OCI-LY1 (cell line): ENCODE measurements at regions not wholly inside any gene's neighbourhood (a gene's known extent, or its start where the extent isn't known, plus 50 kb on each side); places are given as distances from the start of the nearest gene placed in this dataset.

Experiments used
- H2AFZ ChIP-seq: fragments of 200-600 bp; sonication (generic), shearing (Covaris generic); 2 replicates; pipeline ENCODE4 v1.6.0; 2014; ENCODE audit warnings: antibody characterized with exemption, mild to moderate bottlenecking, low read length
- H3F3A ChIP-seq: fragments of 200-600 bp; sonication (generic), shearing (Covaris generic); 2 replicates; pipeline ENCODE4 v1.6.0; 2014; ENCODE audit warnings: mild to moderate bottlenecking, antibody characterized with exemption, low read length, moderate library complexity; ENCODE audit not compliant: insufficient read depth
- H3K27ac ChIP-seq: fragments of 200-600 bp; sonication (generic); 2 replicates; pipeline ENCODE4 v1.5.1; 2014; ENCODE audit warnings: low read length, mixed run types, mild to moderate bottlenecking, low read depth; ENCODE audit not compliant: poor library complexity, severe bottlenecking
- H3K27me3 ChIP-seq: fragments of 200-600 bp; sonication (generic); 2 replicates; pipeline ENCODE4 v1.6.0; 2014; ENCODE audit warnings: antibody characterized with exemption, mild to moderate bottlenecking, low read length, moderate library complexity; ENCODE audit not compliant: insufficient read depth
- H3K36me3 ChIP-seq: fragments of 200-600 bp; sonication (generic); 2 replicates; pipeline ENCODE4 v1.6.1; 2014; ENCODE audit warnings: mild to moderate bottlenecking, antibody characterized with exemption, low read length, moderate library complexity, mixed read lengths; ENCODE audit not compliant: insufficient read depth
- H3K4me1 ChIP-seq: fragments of 200-600 bp; sonication (generic); 2 replicates; pipeline ENCODE4 v1.5.1; 2014; ENCODE audit warnings: mild to moderate bottlenecking, low read length, moderate library complexity; ENCODE audit not compliant: insufficient read depth, severe bottlenecking
- H3K4me2 ChIP-seq: fragments of 200-600 bp; sonication (generic), shearing (Covaris generic); 2 replicates; pipeline ENCODE4 v1.6.1; 2014; ENCODE audit warnings: low read length
- H3K4me3 ChIP-seq: fragments of 200-600 bp; sonication (generic); 2 replicates; pipeline ENCODE4 v1.5.1; 2014; ENCODE audit warnings: low read length, low read depth, mild to moderate bottlenecking, mixed read lengths; ENCODE audit not compliant: poor library complexity, severe bottlenecking
- H3K79me2 ChIP-seq: fragments of 200-600 bp; shearing (Covaris generic); 2 replicates; pipeline ENCODE4 v1.6.1; 2016; ENCODE audit warnings: mixed run types, low read length, mixed read lengths; ENCODE audit not compliant: insufficient read depth
- H3K9ac ChIP-seq: fragments of 200-600 bp; sonication (generic), shearing (Covaris generic); 2 replicates; pipeline ENCODE4 v1.6.1; 2014; ENCODE audit warnings: mild to moderate bottlenecking, low read length, mixed read lengths
- H3K9me2 ChIP-seq: fragments of 200-600 bp; sonication (generic), shearing (Covaris generic); 2 replicates; pipeline ENCODE4 v1.6.1; 2014; ENCODE audit warnings: low read depth, mild to moderate bottlenecking, low read length, mixed read lengths
- H3K9me3 ChIP-seq: fragments of 200-600 bp; shearing (Covaris generic); 2 replicates; pipeline ENCODE4 v1.6.1; 2014; ENCODE audit warnings: low read length, mixed read lengths
- H4K20me1 ChIP-seq: fragments of 200-600 bp; sonication (generic), shearing (Covaris generic); 2 replicates; pipeline ENCODE4 v1.6.0; 2016; ENCODE audit warnings: mild to moderate bottlenecking, low read length; ENCODE audit not compliant: insufficient read depth
- EZH2 ChIP-seq: fragments of 200-600 bp; sonication (generic), shearing (Covaris generic); IDR thresholded peaks from 2 replicates; pipeline ENCODE4 v1.8.0; 2017; ENCODE audit warnings: borderline replicate concordance, mixed run types, mild to moderate bottlenecking, antibody characterized with exemption, low read length, moderate library complexity, mixed read lengths
- TF ChIP-seq, protein P1 (sequence below): fragments of 200-600 bp; sonication (generic), shearing (Covaris generic); IDR thresholded peaks from 2 replicates; pipeline ENCODE4 v1.5.1; 2017; ENCODE audit warnings: mild to moderate bottlenecking, antibody characterized with exemption, low read length, moderate library complexity, mixed read lengths

DNA sequence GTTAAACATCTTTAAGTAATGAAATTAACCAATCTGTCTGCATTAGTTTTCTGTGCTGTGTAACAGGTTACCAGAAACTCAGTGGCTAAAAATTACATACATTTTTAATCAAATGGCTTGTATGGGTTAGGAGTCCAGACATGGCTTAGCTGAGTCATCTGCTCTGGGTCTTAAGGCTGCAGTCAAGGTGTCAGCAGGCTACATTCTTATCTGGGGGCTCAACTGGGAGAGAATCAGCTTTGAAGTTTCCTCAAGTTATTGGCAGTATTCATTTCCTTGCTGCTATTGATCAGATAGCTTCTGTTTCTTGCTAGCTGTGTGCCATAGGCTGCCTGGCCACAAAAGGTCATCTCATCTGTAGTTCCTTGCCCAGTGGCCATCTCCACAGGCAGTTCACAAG lies 1163.0 kb downstream of the DIAPH3 start:
- H3K9me3 ChIP-seq = no peaks in the 10 kb centered on the region
- no peak overlapping the region for H2AFZ ChIP-seq

GRCh38 chr13:59012731-59013130 lies 1151.0 kb downstream of the DIAPH3 start:
- Histone ChIP-seq H3F3A (no peaks in the 10 kb centered on the region), H3K27ac (no peak overlapping the region), H2AFZ (no peak overlapping the region), H3K27me3 (no peaks in the 10 kb centered on the region), H3K4me3 (no peak overlapping the region), H3K4me1 (no peaks in the 10 kb centered on the region), H3K9me2 (no peaks in the 10 kb centered on the region), H3K79me2 (no peaks in the 10 kb centered on the region), H3K36me3 (no peaks in the 10 kb centered on the region), H4K20me1 (no peaks in the 10 kb centered on the region), H3K4me2 (no peak overlapping the region), H3K9ac (no peak overlapping the region), H3K9me3 (no peaks in the 10 kb centered on the region)
- no peak for TF ChIP-seq EZH2
- TF ChIP-seq, protein P1, sequence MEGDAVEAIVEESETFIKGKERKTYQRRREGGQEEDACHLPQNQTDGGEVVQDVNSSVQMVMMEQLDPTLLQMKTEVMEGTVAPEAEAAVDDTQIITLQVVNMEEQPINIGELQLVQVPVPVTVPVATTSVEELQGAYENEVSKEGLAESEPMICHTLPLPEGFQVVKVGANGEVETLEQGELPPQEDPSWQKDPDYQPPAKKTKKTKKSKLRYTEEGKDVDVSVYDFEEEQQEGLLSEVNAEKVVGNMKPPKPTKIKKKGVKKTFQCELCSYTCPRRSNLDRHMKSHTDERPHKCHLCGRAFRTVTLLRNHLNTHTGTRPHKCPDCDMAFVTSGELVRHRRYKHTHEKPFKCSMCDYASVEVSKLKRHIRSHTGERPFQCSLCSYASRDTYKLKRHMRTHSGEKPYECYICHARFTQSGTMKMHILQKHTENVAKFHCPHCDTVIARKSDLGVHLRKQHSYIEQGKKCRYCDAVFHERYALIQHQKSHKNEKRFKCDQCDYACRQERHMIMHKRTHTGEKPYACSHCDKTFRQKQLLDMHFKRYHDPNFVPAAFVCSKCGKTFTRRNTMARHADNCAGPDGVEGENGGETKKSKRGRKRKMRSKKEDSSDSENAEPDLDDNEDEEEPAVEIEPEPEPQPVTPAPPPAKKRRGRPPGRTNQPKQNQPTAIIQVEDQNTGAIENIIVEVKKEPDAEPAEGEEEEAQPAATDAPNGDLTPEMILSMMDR = no peak

More for the DNA sequence above, 1163.0 kb downstream of the DIAPH3 start:
- Histone ChIP-seq H3K27me3 (no peaks in the 10 kb centered on the region), H3K9me2 (no peaks in the 10 kb centered on the region), H3K4me2 (no peak overlapping the region), H4K20me1 (no peaks in the 10 kb centered on the region), H3K9ac (no peak overlapping the region), H3K4me3 (no peak overlapping the region), H3K4me1 (no peaks in the 10 kb centered on the region), H3K27ac (no peak overlapping the region), H3K36me3 (no peaks in the 10 kb centered on the region), H3F3A (no peaks in the 10 kb centered on the region), H3K79me2 (no peaks in the 10 kb centered on the region)
- TF ChIP-seq, protein P1 = no peak
- no peak for TF ChIP-seq EZH2

GRCh38 chr13:59016250-59016649 lies 1147.5 kb downstream of the DIAPH3 start:
- H2AFZ ChIP-seq = no peak overlapping the region
- no peaks in the 10 kb centered on the region for H3F3A ChIP-seq
- no peaks in the 10 kb centered on the region for H3K79me2 ChIP-seq
- no peak overlapping the region for H3K4me3 ChIP-seq
- H3K9me3 ChIP-seq = no peaks in the 10 kb centered on the region
- no peaks in the 10 kb centered on the region for H3K4me1 ChIP-seq
- H3K9me2 ChIP-seq = no peaks in the 10 kb centered on the region
- H3K27me3 ChIP-seq = no peaks in the 10 kb centered on the region
- no peaks in the 10 kb centered on the region for H3K36me3 ChIP-seq
- no peak overlapping the region for H3K9ac ChIP-seq
- H3K4me2 ChIP-seq = no peak overlapping the region
- H3K27ac ChIP-seq = no peak overlapping the region
- TF ChIP-seq, protein P1 = no peak
- TF ChIP-seq EZH2 = no peak
- no peaks in the 10 kb centered on the region for H4K20me1 ChIP-seq
